IPS-18c (cell line): ENCODE measurements at regions not wholly inside any gene's neighbourhood (a gene's known extent, or its start where the extent isn't known, plus 50 kb on each side); places are given as distances from the start of the nearest gene placed in this dataset.

Experiments used
- H3K4me3 ChIP-seq: 2 replicates; pipeline ENCODE4 v1.7.0; 2013; ENCODE audit warnings: low read depth, mild to moderate bottlenecking, low read length, moderate library complexity; ENCODE audit not compliant: insufficient read depth
- H3K9me3 ChIP-seq: one replicate; pipeline ENCODE4 v1.6.1; 2013; ENCODE audit warnings: mild to moderate bottlenecking, low read length, moderate library complexity; ENCODE audit not compliant: control insufficient read depth, insufficient read depth

GRCh38 chrX:125826774-125827451, 339.2 kb downstream of the DCAF12L2 start:
- no peak overlapping the region for H3K4me3 ChIP-seq
- peaks cover 3% of the 10 kb centered on the region for H3K9me3 ChIP-seq

GRCh38 chrX:125846271-125846670, 319.8 kb downstream of the DCAF12L2 start:
- H3K9me3 ChIP-seq = no peaks in the 10 kb centered on the region
- H3K4me3 ChIP-seq = no peak overlapping the region

GRCh38 chrX:125850693-125851092, 315.4 kb downstream of the DCAF12L2 start:
- no peaks in the 10 kb centered on the region for H3K9me3 ChIP-seq

GRCh38 chrX:125883169-125883568, 282.9 kb downstream of the DCAF12L2 start:
- Histone ChIP-seq H3K4me3 (no peak overlapping the region), H3K9me3 (peaks cover 11% of the 10 kb centered on the region)

More at GRCh38 chrX:125850693-125851092, 315.4 kb downstream of the DCAF12L2 start:
- no peak overlapping the region for H3K4me3 ChIP-seq

DNA sequence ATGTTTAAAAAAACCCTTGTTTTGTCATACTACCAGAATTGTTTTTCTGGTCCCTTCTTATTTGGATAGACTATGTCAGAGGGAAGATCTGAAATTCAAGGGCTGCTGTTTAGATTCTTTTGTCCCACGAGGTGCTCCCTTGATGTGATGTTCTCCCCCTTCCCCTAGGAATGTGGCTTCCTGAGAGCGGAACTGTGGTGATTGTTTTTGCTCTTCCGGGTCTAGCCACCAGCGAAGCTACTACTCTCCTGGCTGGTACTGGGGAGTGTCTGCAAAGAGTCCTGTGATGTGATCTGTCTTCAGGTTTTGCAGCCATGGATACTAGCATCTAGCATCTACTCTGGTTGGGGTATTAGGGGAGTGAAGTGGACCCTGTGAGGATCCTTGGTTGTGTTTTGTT, 271.1 kb downstream of the DCAF12L2 start:
- no peaks in the 10 kb centered on the region for H3K9me3 ChIP-seq

DNA sequence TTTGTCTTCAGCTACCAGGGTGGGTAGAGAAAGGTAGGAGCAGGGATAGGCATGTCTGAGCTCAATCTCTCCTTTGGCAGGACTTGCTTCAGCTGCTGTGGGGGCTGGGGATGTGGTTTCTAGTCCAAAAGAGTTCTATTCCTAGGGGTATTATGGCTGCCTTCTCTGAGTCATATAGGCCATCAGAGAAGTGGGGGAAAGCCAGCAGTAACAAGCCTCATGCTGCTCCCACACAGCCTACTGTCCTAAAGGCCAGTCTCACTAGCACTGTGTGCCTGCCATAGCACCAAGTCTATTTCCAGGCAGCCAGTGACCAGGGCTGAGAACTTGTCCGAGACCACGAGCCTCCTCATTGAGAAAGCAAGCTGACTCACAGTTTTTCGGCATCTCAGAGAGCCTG, 270.6 kb downstream of the DCAF12L2 start:
- H3K9me3 ChIP-seq = no peaks in the 10 kb centered on the region
- no peak overlapping the region for H3K4me3 ChIP-seq

More for the DNA sequence above, 271.1 kb downstream of the DCAF12L2 start:
- H3K4me3 ChIP-seq = no peak overlapping the region

GRCh38 chrX:125926295-125926694, 239.8 kb downstream of the DCAF12L2 start:
- Histone ChIP-seq H3K9me3 (no peaks in the 10 kb centered on the region), H3K4me3 (no peak overlapping the region)

DNA sequence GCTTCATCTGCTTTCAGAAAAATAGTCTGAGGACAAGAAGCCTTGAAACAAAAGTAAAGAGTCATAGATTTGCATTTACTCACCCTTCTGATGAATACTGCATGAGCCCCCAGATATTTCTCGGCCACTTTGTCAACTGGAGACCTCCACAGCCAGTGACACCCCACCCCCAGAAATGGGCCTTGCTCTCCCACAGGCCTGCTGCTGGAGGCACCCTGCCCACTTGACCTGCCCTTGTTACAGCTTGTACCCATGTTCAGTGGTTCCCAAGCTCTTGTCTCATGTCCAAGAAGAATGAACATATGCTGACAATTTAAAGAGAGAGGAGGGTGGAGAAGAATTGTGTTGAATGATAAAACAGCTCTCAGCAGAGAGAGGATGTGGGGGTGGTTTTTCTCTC, 225.1 kb downstream of the DCAF12L2 start:
- Histone ChIP-seq H3K9me3 (peaks cover 15% of the 10 kb centered on the region), H3K4me3 (no peak overlapping the region)

DNA sequence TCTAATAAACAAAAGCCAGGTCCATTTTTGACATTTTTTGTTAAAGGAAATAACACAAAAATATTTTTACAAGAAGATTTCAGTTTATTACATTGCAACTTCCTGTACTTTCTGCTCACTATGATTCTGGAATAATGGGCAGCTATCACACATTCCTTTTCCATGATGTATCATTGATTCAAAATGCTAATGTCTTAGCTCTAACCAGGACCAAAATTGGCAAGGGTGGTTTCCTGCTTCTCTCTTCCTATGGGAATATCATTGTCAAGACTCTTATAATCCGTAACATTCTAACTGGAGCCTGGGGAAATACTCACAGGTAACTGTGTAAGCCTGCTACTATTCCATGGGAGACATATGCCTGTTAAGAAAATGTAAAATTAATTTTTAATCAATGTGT, 218.6 kb downstream of the DCAF12L2 start:
- Histone ChIP-seq H3K4me3 (no peak overlapping the region), H3K9me3 (no peaks in the 10 kb centered on the region)

DNA sequence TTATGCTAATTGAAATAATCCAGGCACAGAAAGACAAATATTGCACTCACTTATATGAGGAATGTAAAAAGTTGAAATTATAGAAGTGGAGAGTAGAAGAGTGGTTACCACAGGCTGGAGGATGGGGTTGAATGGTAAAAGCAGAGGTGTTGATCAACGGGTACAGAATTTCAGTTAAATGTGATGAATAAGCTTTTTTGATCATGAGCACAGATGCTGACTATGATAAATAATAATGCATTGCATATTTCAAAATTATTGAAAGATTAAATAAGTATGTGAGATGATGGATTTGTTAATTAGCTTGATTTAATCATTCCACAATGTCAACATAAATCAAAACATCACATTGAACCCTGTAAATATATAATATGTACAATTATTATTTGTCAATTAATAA, 213.1 kb downstream of the DCAF12L2 start:
- Histone ChIP-seq H3K9me3 (peaks cover 2% of the 10 kb centered on the region), H3K4me3 (no peak overlapping the region)

GRCh38 chrX:125953814-125954213, 212.3 kb downstream of the DCAF12L2 start:
- H3K4me3 ChIP-seq = no peak overlapping the region

GRCh38 chrX:125954236-125954635, 211.9 kb downstream of the DCAF12L2 start:
- H3K9me3 ChIP-seq = peaks cover 4% of the 10 kb centered on the region
- H3K4me3 ChIP-seq = no peak overlapping the region

More at GRCh38 chrX:125953814-125954213, 212.3 kb downstream of the DCAF12L2 start:
- H3K9me3 ChIP-seq = peaks cover 4% of the 10 kb centered on the region

DNA sequence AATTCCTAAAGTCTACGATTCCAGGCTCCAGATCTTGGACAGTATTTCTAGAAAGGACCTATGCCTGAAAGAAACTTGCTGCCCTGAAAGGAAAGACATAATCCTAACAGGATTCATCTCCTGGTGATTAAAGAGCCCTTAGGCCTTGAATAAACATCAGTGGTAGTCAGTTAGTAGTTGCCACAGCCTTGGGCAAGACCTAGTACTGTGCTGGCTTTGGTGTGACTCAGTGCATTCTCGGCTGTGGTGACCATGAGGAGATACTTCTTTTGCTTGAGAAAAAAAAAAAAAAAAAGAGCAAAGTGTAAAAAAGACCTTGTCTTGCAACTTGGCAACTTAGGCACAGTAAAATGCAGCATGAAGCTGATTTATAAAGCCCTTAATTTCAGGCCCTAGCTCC, 188.2 kb downstream of the DCAF12L2 start:
- H3K9me3 ChIP-seq = peaks cover 2% of the 10 kb centered on the region

GRCh38 chrX:125998432-125998831, 167.7 kb downstream of the DCAF12L2 start:
- H3K9me3 ChIP-seq = no peaks in the 10 kb centered on the region
- no peak overlapping the region for H3K4me3 ChIP-seq

More for the DNA sequence above, 188.2 kb downstream of the DCAF12L2 start:
- no peak overlapping the region for H3K4me3 ChIP-seq

GRCh38 chrX:126027229-126027628, 138.9 kb downstream of the DCAF12L2 start:
- Histone ChIP-seq H3K4me3 (no peak overlapping the region), H3K9me3 (peaks cover 7% of the 10 kb centered on the region)

GRCh38 chrX:126030021-126030420, 136.1 kb downstream of the DCAF12L2 start:
- H3K4me3 ChIP-seq = no peak overlapping the region; the same call in 1 of the 2 replicates
- peaks cover 7% of the 10 kb centered on the region for H3K9me3 ChIP-seq

DNA sequence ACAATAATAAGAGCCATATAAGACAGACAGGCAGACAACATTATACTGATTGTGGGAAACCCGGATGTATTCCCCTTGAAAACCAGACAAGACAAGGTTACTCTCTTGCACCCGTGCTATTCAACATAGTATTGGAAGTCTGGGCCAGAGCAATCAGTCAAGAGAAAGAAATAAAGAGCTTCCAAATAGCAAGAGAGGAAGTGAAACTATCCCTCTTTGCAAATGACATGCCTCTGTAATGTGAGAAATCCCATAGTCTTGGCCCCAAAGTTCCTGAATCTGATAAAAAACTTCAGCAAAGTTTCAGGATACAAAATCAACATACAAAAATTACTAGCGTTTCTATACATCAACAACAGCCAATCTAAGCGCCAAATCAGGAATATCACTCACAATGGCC, 102.1 kb downstream of the DCAF12L2 start:
- H3K4me3 ChIP-seq = no peak overlapping the region
- H3K9me3 ChIP-seq = peaks cover 4% of the 10 kb centered on the region

GRCh38 chrX:126064901-126065541, 101.1 kb downstream of the DCAF12L2 start:
- Histone ChIP-seq H3K9me3 (peaks cover 4% of the 10 kb centered on the region), H3K4me3 (no peak overlapping the region)
